Osteoblast (primary cell): ENCODE measurements at regions not wholly inside any gene's neighbourhood (a gene's known extent, or its start where the extent isn't known, plus 50 kb on each side); places are given as distances from the start of the nearest gene placed in this dataset.
A peak's percentile ranks its signal among the peaks of the same experiment; 100 is the strongest.

Experiments used
- DNase-seq: peaks from one replicate; pipeline ENCODE4 v3.0.0; 2011; ENCODE audit warnings: low spot score, mixed read lengths; ENCODE audit not compliant: insufficient read length; ENCODE audit errors: missing footprints
- H2AFZ ChIP-seq: 2 replicates; pipeline ENCODE4 v1.6.0; 2011; ENCODE audit warnings: mild to moderate bottlenecking, low read length
- H3K27ac ChIP-seq: 2 replicates; pipeline ENCODE4 v1.5.1; 2011; ENCODE audit warnings: mild to moderate bottlenecking, low read depth, low read length, moderate library complexity
- H3K27me3 ChIP-seq: 2 replicates; pipeline ENCODE4 v1.6.0; 2012; ENCODE audit warnings: mild to moderate bottlenecking, control low read depth, inconsistent platforms, low read length, moderate library complexity; ENCODE audit not compliant: insufficient read depth
- H3K36me3 ChIP-seq: 2 replicates; pipeline ENCODE4 v1.5.1; 2011; ENCODE audit warnings: mild to moderate bottlenecking, low read length, control low read depth, moderate library complexity; ENCODE audit not compliant: insufficient read depth
- H3K4me1 ChIP-seq: 2 replicates; pipeline ENCODE4 v1.5.1; 2011; ENCODE audit warnings: mild to moderate bottlenecking, low read length, control low read depth, moderate library complexity; ENCODE audit not compliant: insufficient read depth
- H3K4me2 ChIP-seq: 2 replicates; pipeline ENCODE4 v1.6.0; 2011; ENCODE audit warnings: mild to moderate bottlenecking, low read length; ENCODE audit not compliant: insufficient read depth
- H3K4me3 ChIP-seq: fragments of 200-600 bp; sonication (generic); 3 replicates; pipeline ENCODE4 v1.5.1; 2012; ENCODE audit warnings: mild to moderate bottlenecking, low read length, inconsistent platforms; ENCODE audit not compliant: insufficient read depth
- H3K79me2 ChIP-seq: 2 replicates; pipeline ENCODE4 v1.6.0; 2012; ENCODE audit warnings: mild to moderate bottlenecking, low read length, control low read depth, inconsistent platforms; ENCODE audit not compliant: insufficient read depth
- H3K9me3 ChIP-seq: 2 replicates; pipeline ENCODE4 v1.5.1; 2011; ENCODE audit warnings: low read depth, low read length, control low read depth
- H4K20me1 ChIP-seq: 2 replicates; pipeline ENCODE4 v1.6.0; 2012; ENCODE audit warnings: mild to moderate bottlenecking, low read length, control low read depth; ENCODE audit not compliant: insufficient read depth
- TF ChIP-seq, protein P1 (sequence below): IDR thresholded peaks from 2 replicates; pipeline ENCODE4 v1.5.1; 2011; ENCODE audit warnings: mild to moderate bottlenecking, low read depth, low read length, moderate library complexity; ENCODE audit errors: extremely low read depth

DNA sequence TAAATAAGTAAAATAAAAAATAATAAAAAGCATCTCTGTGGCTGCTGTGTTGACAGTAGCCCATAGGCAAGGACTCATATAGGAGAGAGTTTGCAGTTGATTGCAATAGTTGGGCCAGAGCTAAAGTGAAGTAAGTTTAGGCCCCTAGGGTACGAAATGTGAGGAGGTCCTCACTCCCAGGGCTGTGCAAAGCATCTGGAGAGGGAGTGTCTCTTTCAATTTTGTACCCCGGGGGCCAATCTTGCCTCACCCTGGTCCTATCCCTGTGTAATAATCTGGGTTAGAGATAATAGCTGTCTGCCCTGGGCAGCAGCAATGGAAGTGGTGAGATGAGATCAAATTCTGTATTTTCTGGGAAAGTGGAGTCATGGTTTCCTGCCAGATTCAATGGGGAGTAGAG is 365.7 kb downstream of the GATA3 start:
- Histone ChIP-seq H3K36me3 (no peaks in the 10 kb centered on the region), H3K4me1 (no peaks in the 10 kb centered on the region), H3K9me3 (no peaks in the 10 kb centered on the region), H3K4me2 (no peak overlapping the region), H2AFZ (no peak overlapping the region), H3K4me3 (no peak overlapping the region), H4K20me1 (no peaks in the 10 kb centered on the region), H3K27ac (no peak overlapping the region), H3K79me2 (no peaks in the 10 kb centered on the region), H3K27me3 (no peaks in the 10 kb centered on the region)
- TF ChIP-seq, protein P1, sequence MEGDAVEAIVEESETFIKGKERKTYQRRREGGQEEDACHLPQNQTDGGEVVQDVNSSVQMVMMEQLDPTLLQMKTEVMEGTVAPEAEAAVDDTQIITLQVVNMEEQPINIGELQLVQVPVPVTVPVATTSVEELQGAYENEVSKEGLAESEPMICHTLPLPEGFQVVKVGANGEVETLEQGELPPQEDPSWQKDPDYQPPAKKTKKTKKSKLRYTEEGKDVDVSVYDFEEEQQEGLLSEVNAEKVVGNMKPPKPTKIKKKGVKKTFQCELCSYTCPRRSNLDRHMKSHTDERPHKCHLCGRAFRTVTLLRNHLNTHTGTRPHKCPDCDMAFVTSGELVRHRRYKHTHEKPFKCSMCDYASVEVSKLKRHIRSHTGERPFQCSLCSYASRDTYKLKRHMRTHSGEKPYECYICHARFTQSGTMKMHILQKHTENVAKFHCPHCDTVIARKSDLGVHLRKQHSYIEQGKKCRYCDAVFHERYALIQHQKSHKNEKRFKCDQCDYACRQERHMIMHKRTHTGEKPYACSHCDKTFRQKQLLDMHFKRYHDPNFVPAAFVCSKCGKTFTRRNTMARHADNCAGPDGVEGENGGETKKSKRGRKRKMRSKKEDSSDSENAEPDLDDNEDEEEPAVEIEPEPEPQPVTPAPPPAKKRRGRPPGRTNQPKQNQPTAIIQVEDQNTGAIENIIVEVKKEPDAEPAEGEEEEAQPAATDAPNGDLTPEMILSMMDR = no peak
- no peak for DNase-seq

DNA sequence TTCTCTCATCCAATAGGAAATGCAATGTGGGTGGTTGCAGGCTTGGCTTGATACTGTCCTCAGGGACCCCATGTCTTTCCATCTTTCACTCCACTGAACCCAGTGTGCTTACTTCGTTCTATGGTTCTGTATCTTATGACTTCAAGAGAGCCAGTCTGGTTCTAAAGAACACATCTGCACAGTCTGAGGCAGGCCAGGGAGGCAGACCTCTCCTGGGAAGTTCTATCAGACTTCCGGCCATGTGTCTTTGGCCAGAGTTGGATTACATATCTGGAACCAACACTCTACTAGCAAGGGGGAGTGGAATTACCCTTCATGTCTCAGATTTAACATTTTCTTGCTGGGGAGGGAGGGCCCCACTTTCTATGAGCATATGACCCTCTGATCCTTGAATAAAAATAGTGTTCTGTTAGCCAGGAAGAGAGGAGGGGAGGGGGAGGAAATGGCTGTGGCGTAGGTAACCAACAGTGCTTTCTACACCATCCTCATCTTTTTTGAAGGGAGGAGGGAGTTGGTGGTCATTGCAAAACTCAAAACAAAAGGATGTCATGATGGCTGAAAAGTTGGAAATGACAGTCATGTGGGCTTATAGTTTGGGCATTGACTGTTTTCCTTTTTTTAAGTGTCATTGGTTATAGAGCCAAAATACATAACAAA is 370.2 kb downstream of the GATA3 start:
- H3K27ac ChIP-seq = no peak overlapping the region
- no peak overlapping the region for H3K4me3 ChIP-seq
- H3K36me3 ChIP-seq = no peaks in the 10 kb centered on the region
- H3K4me1 ChIP-seq = no peaks in the 10 kb centered on the region
- H3K27me3 ChIP-seq = no peaks in the 10 kb centered on the region
- H3K79me2 ChIP-seq = no peaks in the 10 kb centered on the region
- no peak overlapping the region for H2AFZ ChIP-seq
- no peak overlapping the region for H3K4me2 ChIP-seq
- DNase-seq = peak; percentile 22
- TF ChIP-seq, protein P1 = no peak
- H4K20me1 ChIP-seq = no peaks in the 10 kb centered on the region
- H3K9me3 ChIP-seq = peaks cover 4% of the 10 kb centered on the region

DNA sequence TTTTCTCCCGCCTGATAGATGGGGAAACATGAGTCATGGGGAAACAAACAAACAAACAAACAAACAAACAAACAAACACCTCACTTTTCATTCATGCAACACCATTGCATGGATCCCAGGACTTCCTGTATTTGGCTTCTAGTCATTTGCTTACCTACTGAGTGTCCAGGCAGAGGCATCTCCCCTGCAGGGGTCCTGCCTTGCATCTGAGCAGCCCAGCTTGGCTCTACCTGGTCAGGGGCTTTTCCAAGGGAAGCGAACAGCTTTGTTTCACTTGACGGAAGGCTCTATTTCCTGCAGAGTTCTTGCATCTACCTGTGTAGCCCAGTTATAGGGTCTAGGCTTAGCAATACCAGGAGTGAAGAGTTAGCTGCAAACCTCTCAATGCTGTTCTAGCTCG is 374.2 kb downstream of the GATA3 start:
- Histone ChIP-seq H4K20me1 (no peaks in the 10 kb centered on the region), H2AFZ (no peak overlapping the region), H3K27me3 (no peaks in the 10 kb centered on the region), H3K4me2 (no peak overlapping the region), H3K4me3 (no peak overlapping the region), H3K79me2 (no peaks in the 10 kb centered on the region), H3K4me1 (no peaks in the 10 kb centered on the region), H3K36me3 (no peaks in the 10 kb centered on the region), H3K27ac (no peak overlapping the region), H3K9me3 (peaks cover 4% of the 10 kb centered on the region)
- DNase-seq = peak; percentile 13
- TF ChIP-seq, protein P1 = no peak

DNA sequence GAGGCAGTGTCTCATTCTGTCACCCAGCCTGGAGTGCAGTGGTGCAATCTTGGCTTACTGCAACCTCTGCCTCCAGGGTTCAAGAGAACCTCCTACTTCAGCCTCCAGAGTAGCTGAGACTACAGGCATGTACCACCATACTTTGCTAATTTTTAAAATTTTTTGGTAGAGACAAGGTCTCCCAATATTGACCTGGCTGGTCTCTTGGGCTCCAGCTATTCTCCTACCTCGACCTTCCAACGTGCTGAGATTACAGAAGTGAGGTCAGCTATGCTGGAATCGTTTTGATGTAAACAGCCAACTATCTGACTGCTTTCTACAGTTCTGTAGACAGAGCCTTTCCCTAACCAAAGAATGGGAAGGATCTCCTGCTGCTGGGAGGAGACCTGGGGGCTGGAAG is 375.8 kb downstream of the GATA3 start:
- Histone ChIP-seq H3K4me2 (no peak overlapping the region), H3K9me3 (peaks cover 4% of the 10 kb centered on the region), H4K20me1 (no peaks in the 10 kb centered on the region), H3K4me1 (no peaks in the 10 kb centered on the region), H3K36me3 (no peaks in the 10 kb centered on the region), H3K79me2 (no peaks in the 10 kb centered on the region), H2AFZ (no peak overlapping the region), H3K27ac (no peak overlapping the region), H3K27me3 (no peaks in the 10 kb centered on the region), H3K4me3 (no peak overlapping the region)
- DNase-seq = no peak
- TF ChIP-seq, protein P1 = no peak
